ENCODE measurements at regions not wholly inside any gene's neighbourhood (a gene's known extent, or its start where the extent isn't known, plus 50 kb on each side); places are given as distances from the start of the nearest gene placed in this dataset.

GRCh38 chr16:65172356-65172755 is 50.5 kb upstream of the CDH11 start:
- Mint-ChIP-seq H3K36me3 (ENCODE audit: low read depth) (no peaks in the 10 kb centered on the region), H3K4me1 (no peaks in the 10 kb centered on the region), H3K4me3 (no peak overlapping the region), H3K27me3 (ENCODE audit: insufficient read depth) (peaks cover 4% of the 10 kb centered on the region), H3K27ac (no peak overlapping the region), H3K9me3 (no peaks in the 10 kb centered on the region)
- no peaks in the 10 kb centered on the region for H3K4me1 ChIP-seq (ENCODE audit: control insufficient read depth, insufficient read depth, low read length)
- DNase-seq: no peak
- H3K27ac ChIP-seq (ENCODE audit: low read depth, low read length): no peak overlapping the region
- no peak overlapping the region for H3K9ac ChIP-seq (ENCODE audit: extremely low read depth, low read length, poor library complexity, severe bottlenecking)
- H3K36me3 ChIP-seq (ENCODE audit: control insufficient read depth, insufficient read depth, low read length): no peaks in the 10 kb centered on the region
- 90 to 100% methylated on average over 2 of the region's 2 CpGs for WGBS, 2 experiments (ENCODE audit: insufficient coverage in 1 of 2, insufficient read length in 1 of 2)
- H3K9me3 ChIP-seq (ENCODE audit: control insufficient read depth, low read length): no peaks in the 10 kb centered on the region
- H3K4me3 ChIP-seq (ENCODE audit: low read length): no peak overlapping the region
- TF ChIP-seq CTCF (conservative IDR thresholded peaks at IDR 0.05): no peak
- H3K27me3 ChIP-seq (ENCODE audit: control insufficient read depth, insufficient read depth, low read length, poor library complexity, severe bottlenecking): no peaks in the 10 kb centered on the region

Measured in endodermal cell (in vitro differentiated cells).